H1 (cell line): ENCODE measurements at regions not wholly inside any gene's neighbourhood (a gene's known extent, or its start where the extent isn't known, plus 50 kb on each side); places are given as distances from the start of the nearest gene placed in this dataset.

Experiments
- CTCF ChIA-PET: fragments of 300-600 bp; sonication (Branson Sonifier 250); formaldehyde crosslinking; loops from one replicate; lab custom pipeline; 2021; ENCODE audit not compliant: partially characterized antibody; lab: Charles Lee
- POLR2A ChIA-PET: fragments of 300-600 bp; sonication (Branson Sonifier 250); formaldehyde crosslinking; loops from one replicate; lab custom pipeline; 2021; ENCODE audit warnings: inconsistent platforms; ENCODE audit not compliant: partially characterized antibody; lab: Charles Lee
- DNase-seq, 2 experiments: peaks; one replicate each; pipeline versions ENCODE4 v3.0.0 to v3.0.0-alpha.2; 2010 to 2022; ENCODE audit warnings: low spot score in 2 of 2, low read depth in 1 of 2, mixed read lengths in 1 of 2
- FAIRE-seq: peaks from 2 replicates; lab custom pipeline; 2011; peaks lifted over from hg19 to GRCh38; lab: Jason Lieb, UNC
- H2AFZ ChIP-seq: 2 replicates; pipeline ENCODE4 v1.8.1; 2012; ENCODE audit warnings: low read length, inconsistent platforms
- H2AK5ac ChIP-seq: 2 replicates; pipeline ENCODE4 v1.6.1; 2013; ENCODE audit warnings: low read depth, low read length
- H2BK120ac ChIP-seq: replicated peaks from 2 replicates; pipeline ENCODE3; 2013; ENCODE audit warnings: low read depth, low read length, inconsistent platforms
- H2BK12ac ChIP-seq: 2 replicates; pipeline ENCODE4 v1.6.1; 2013; ENCODE audit warnings: low read depth, low read length
- H2BK15ac ChIP-seq: 2 replicates; pipeline ENCODE4 v1.6.1; 2013; ENCODE audit warnings: low read length
- H2BK20ac ChIP-seq: 2 replicates; pipeline ENCODE4 v1.6.1; 2013; ENCODE audit warnings: low read length
- H2BK5ac ChIP-seq: 2 replicates; pipeline ENCODE4 v1.6.1; 2013; ENCODE audit warnings: low read depth, low read length
- H3K14ac ChIP-seq: 2 replicates; pipeline ENCODE4 v1.6.1; 2013; ENCODE audit warnings: inconsistent platforms; ENCODE audit not compliant: insufficient read length
- H3K18ac ChIP-seq: 2 replicates; pipeline ENCODE4 v1.6.1; 2013; ENCODE audit warnings: low read length; ENCODE audit errors: extremely low read depth
- H3K23ac ChIP-seq: 2 replicates; pipeline ENCODE4 v1.6.1; 2013; ENCODE audit warnings: inconsistent platforms; ENCODE audit not compliant: insufficient read length
- H3K23me2 ChIP-seq: 2 replicates; pipeline ENCODE4 v1.6.1; 2013; ENCODE audit warnings: low read depth, low read length
- H3K27ac ChIP-seq: 2 replicates; pipeline ENCODE4 v1.6.1; 2011; ENCODE audit warnings: low read depth, low read length, inconsistent platforms
- H3K27me3 ChIP-seq, 4 experiments: replicated peaks in 1 of 4; 1 replicate in 1 of 4; 2 replicates in 3 of 4; pipeline versions ENCODE4 v1.6.1 to v1.8.1; 2011 to 2013; ENCODE audit warnings: low read length in 3 of 4, mild to moderate bottlenecking in 3 of 4, inconsistent platforms in 2 of 4, mixed read lengths in 2 of 4, moderate library complexity in 1 of 4; ENCODE audit not compliant: control insufficient read depth in 3 of 4, insufficient read depth in 3 of 4; ENCODE audit errors: extremely low read depth in 1 of 4
- H3K36me3 ChIP-seq, 4 experiments: 2 replicates each; pipeline versions ENCODE4 v1.6.1 to v1.8.1; 2011 to 2013; ENCODE audit warnings: mild to moderate bottlenecking in 4 of 4, low read length in 3 of 4, moderate library complexity in 2 of 4, control low read depth in 1 of 4, inconsistent platforms in 1 of 4; ENCODE audit not compliant: insufficient read depth in 4 of 4, control insufficient read depth in 2 of 4
- H3K4ac ChIP-seq: replicated peaks from 2 replicates; pipeline ENCODE3; 2013; ENCODE audit warnings: low read length, low read depth, mixed read lengths, inconsistent platforms; ENCODE audit not compliant: insufficient read length
- H3K4me1 ChIP-seq, 4 experiments: replicated peaks in 1 of 4; 1 replicate in 1 of 4; 2 replicates in 3 of 4; pipeline versions ENCODE4 v1.6.1 to v1.8.1; 2011 to 2013; ENCODE audit warnings: low read length in 3 of 4, inconsistent platforms in 2 of 4, mixed read lengths in 1 of 4; ENCODE audit not compliant: insufficient read depth in 4 of 4, control insufficient read depth in 3 of 4
- H3K4me2 ChIP-seq, 2 experiments: 2 replicates each; pipeline versions ENCODE4 v1.6.1 to v1.8.1; 2011 to 2013; ENCODE audit warnings: low read depth in 2 of 2, low read length in 2 of 2, control low read depth in 1 of 2, inconsistent platforms in 1 of 2, mild to moderate bottlenecking in 1 of 2; ENCODE audit not compliant: insufficient read depth in 1 of 2
- H3K4me3 ChIP-seq, 4 experiments: fragments of 200-600, 300-600 bp in 1 of 4; sonication (generic), shearing (Covaris generic), sonication (Bioruptor Twin) in 1 of 4; 2 replicates each; pipeline versions ENCODE4 v1.5.1 to v1.8.1; 2011 to 2016; ENCODE audit warnings: low read length in 4 of 4, low read depth in 3 of 4, control low read depth in 2 of 4, inconsistent platforms in 2 of 4, mild to moderate bottlenecking in 2 of 4, mixed read lengths in 1 of 4, moderate library complexity in 1 of 4; ENCODE audit not compliant: insufficient read depth in 2 of 4; ENCODE audit errors: extremely low read depth in 1 of 4
- H3K56ac ChIP-seq: replicated peaks from 2 replicates; pipeline ENCODE3; 2013; ENCODE audit warnings: low read depth, mild to moderate bottlenecking, mixed read lengths, low read length, inconsistent platforms; ENCODE audit not compliant: insufficient read length
- H3K79me1 ChIP-seq: 2 replicates; pipeline ENCODE4 v1.6.1; 2013; ENCODE audit warnings: low read depth, low read length, control low read depth
- H3K79me2 ChIP-seq, 2 experiments: 2 replicates each; pipeline versions ENCODE4 v1.6.1 to v1.8.1; 2012 to 2013; ENCODE audit warnings: low read length in 2 of 2, mild to moderate bottlenecking in 2 of 2, inconsistent platforms in 1 of 2; ENCODE audit not compliant: insufficient read depth in 2 of 2, control insufficient read depth in 1 of 2
- H3K9ac ChIP-seq, 4 experiments: replicated peaks in 1 of 4; 1 replicate in 1 of 4; 2 replicates in 3 of 4; pipeline versions ENCODE4 v1.6.1 to v1.8.1; 2011 to 2013; ENCODE audit warnings: low read depth in 3 of 4, low read length in 3 of 4, control low read depth in 2 of 4, mild to moderate bottlenecking in 2 of 4, moderate library complexity in 2 of 4, inconsistent platforms in 1 of 4; ENCODE audit errors: extremely low read depth in 1 of 4
- H3K9me3 ChIP-seq, 2 experiments: 2 replicates each; pipeline versions ENCODE4 v1.6.1 to v1.8.1; 2012 to 2013; ENCODE audit warnings: mild to moderate bottlenecking in 2 of 2, moderate library complexity in 2 of 2, control low read depth in 1 of 2, inconsistent platforms in 1 of 2, low read depth in 1 of 2, low read length in 1 of 2, mixed read lengths in 1 of 2; ENCODE audit not compliant: insufficient read depth in 2 of 2
- H4K20me1 ChIP-seq, 2 experiments: replicated peaks in 1 of 2; 2 replicates each; pipeline versions ENCODE3 to v1.8.1; 2011 to 2013; ENCODE audit warnings: inconsistent platforms in 2 of 2, low read length in 2 of 2, mild to moderate bottlenecking in 1 of 2; ENCODE audit not compliant: insufficient read depth in 2 of 2, control insufficient read depth in 1 of 2
- H4K5ac ChIP-seq: 2 replicates; pipeline ENCODE4 v1.6.1; 2013; ENCODE audit warnings: low read length, low read depth, mixed read lengths, inconsistent platforms; ENCODE audit not compliant: insufficient read length
- H4K8ac ChIP-seq: 2 replicates; pipeline ENCODE4 v1.8.0; 2013; ENCODE audit warnings: mild to moderate bottlenecking, moderate library complexity, low read length, inconsistent platforms; ENCODE audit not compliant: insufficient read depth; ENCODE audit errors: extremely low read depth
- H4K91ac ChIP-seq: replicated peaks from 2 replicates; pipeline ENCODE3; 2013; ENCODE audit warnings: low read length, mixed read lengths, inconsistent platforms; ENCODE audit not compliant: insufficient read length
- JUN ChIP-seq: IDR thresholded peaks from 2 replicates; pipeline ENCODE4 v1.6.1; 2011; ENCODE audit warnings: low read depth, mild to moderate bottlenecking, improper control_type of control experiment, low read length
- TCF12 ChIP-seq: IDR thresholded peaks from 2 replicates; pipeline ENCODE4 v1.6.1; 2011; ENCODE audit warnings: low read depth, mild to moderate bottlenecking, low read length
- WGBS, 2 experiments: shearing (Covaris generic) in 1 of 2; methylation state at CpG; one replicate each; pipeline versions ENCODE4 v1.1.6 to v1.1.7; 2013 to 2015; ENCODE audit warnings: low lambda C conversion rate in 2 of 2, mixed read lengths in 2 of 2, inconsistent platforms in 1 of 2, low coverage in 1 of 2, missing lambda C conversion rate in 1 of 2; ENCODE audit not compliant: insufficient replicate concordance in 2 of 2, insufficient coverage in 1 of 2, insufficient read length in 1 of 2; ENCODE audit errors: extremely low coverage in 1 of 2, missing lambda C conversion rate in 1 of 2; 5-methylcytosine and 5-hydroxymethylcytosine counted together
- TF ChIP-seq, protein P1 (sequence below): IDR thresholded peaks from 2 replicates; pipeline ENCODE4 v1.6.1; 2011; ENCODE audit warnings: low read depth, mild to moderate bottlenecking, low read length; ENCODE audit not compliant: insufficient read depth

DNA sequence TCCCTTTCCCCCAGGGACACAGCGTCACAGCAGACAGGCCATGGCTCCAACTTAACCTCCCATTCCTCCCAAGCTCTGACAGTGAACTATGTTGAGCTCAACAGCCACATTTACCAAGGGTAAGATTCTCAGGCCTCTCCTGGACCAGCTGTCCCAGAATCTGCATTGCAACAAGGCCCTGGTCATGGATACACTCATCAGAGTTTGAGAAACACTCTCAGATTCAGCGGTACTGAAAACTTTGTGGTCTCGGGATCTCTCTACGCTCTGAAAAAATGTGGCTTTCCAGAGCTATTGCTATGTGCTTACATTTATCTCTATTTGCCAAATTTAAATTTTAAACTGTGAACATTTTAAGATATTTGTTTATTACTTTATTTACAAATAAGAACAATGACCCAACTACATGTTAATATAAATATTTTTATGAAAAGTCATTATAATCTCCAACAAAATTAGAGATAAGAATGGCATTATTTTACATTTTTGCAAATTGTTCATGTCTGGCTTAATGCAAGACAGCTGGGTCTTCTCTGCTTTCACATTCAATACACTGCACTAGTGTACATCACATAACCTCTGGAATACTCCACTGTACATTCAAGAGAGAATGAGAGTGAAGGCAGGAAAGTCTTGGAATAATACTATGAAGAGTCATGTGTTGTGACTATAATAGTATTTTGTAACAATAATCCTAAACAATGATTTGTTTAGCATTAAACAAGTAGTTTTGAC, 190.9 kb upstream of the PITRM1 start:
- no peak overlapping the region for H2BK20ac ChIP-seq
- WGBS, 2 experiments = 93% methylated on average over 4 of the region's 4 CpGs; no CpG with 5 or more reads in 1 of the 2 experiments

More for the DNA sequence above, 190.9 kb upstream of the PITRM1 start:
- Histone ChIP-seq H3K56ac (no peak overlapping the region), H2BK12ac (no peak overlapping the region), H3K79me1 (no peaks in the 10 kb centered on the region), H4K20me1 (no peaks in the 10 kb centered on the region), H2BK5ac (no peak overlapping the region), H3K79me2 (no peaks in the 10 kb centered on the region), H2AFZ (no peak overlapping the region), H3K36me3 (peaks cover 0 to 5% (median 0%) of the 10 kb centered on the region in 4 experiments; a peak in 2 of 8 replicates), H3K14ac (no peak overlapping the region), H3K18ac (no peak overlapping the region), H3K23ac (no peak overlapping the region), H2BK15ac (no peak overlapping the region), H3K4me1 (no peaks in the 10 kb centered on the region), H4K5ac (no peak overlapping the region), H3K9ac (no peak overlapping the region), H3K4me2 (no peak overlapping the region), H3K27me3 (no peaks in the 10 kb centered on the region), H3K4ac (no peak overlapping the region), H3K27ac (no peak overlapping the region), H4K8ac (no peak overlapping the region), H4K91ac (no peak overlapping the region), H3K4me3 (no peak overlapping the region), H3K23me2 (no peaks in the 10 kb centered on the region), H2BK120ac (no peak overlapping the region), H2AK5ac (no peak overlapping the region), H3K9me3 (peaks cover 21 to 34% of the 10 kb centered on the region in 2 experiments)
- no peak for DNase-seq
- FAIRE-seq = no peak
- no peak for TF ChIP-seq TCF12
- TF ChIP-seq, protein P1, sequence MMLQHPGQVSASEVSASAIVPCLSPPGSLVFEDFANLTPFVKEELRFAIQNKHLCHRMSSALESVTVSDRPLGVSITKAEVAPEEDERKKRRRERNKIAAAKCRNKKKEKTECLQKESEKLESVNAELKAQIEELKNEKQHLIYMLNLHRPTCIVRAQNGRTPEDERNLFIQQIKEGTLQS = no peak
- TF ChIP-seq JUN = no peak
- ChIA-PET CTCF (no interaction called here), POLR2A (no interaction called here)
